H1 (cell line): ENCODE measurements at regions not wholly inside any gene's neighbourhood (a gene's known extent, or its start where the extent isn't known, plus 50 kb on each side); places are given as distances from the start of the nearest gene placed in this dataset.

ENCODE experiments used
- CTCF ChIA-PET: fragments of 300-600 bp; sonication (Branson Sonifier 250); formaldehyde crosslinking; loops from one replicate; lab custom pipeline; 2021; ENCODE audit not compliant: partially characterized antibody; lab: Charles Lee
- POLR2A ChIA-PET: fragments of 300-600 bp; sonication (Branson Sonifier 250); formaldehyde crosslinking; loops from one replicate; lab custom pipeline; 2021; ENCODE audit warnings: inconsistent platforms; ENCODE audit not compliant: partially characterized antibody; lab: Charles Lee
- DNase-seq, 2 experiments: peaks; one replicate each; pipeline versions ENCODE4 v3.0.0 to v3.0.0-alpha.2; 2010 to 2022; ENCODE audit warnings: low spot score in 2 of 2, low read depth in 1 of 2, mixed read lengths in 1 of 2
- FAIRE-seq: peaks from 2 replicates; lab custom pipeline; 2011; peaks lifted over from hg19 to GRCh38; lab: Jason Lieb, UNC
- H2AFZ ChIP-seq: 2 replicates; pipeline ENCODE4 v1.8.1; 2012; ENCODE audit warnings: low read length, inconsistent platforms
- H2AK5ac ChIP-seq: 2 replicates; pipeline ENCODE4 v1.6.1; 2013; ENCODE audit warnings: low read depth, low read length
- H2BK120ac ChIP-seq: replicated peaks from 2 replicates; pipeline ENCODE3; 2013; ENCODE audit warnings: low read depth, low read length, inconsistent platforms
- H2BK12ac ChIP-seq: 2 replicates; pipeline ENCODE4 v1.6.1; 2013; ENCODE audit warnings: low read depth, low read length
- H2BK15ac ChIP-seq: 2 replicates; pipeline ENCODE4 v1.6.1; 2013; ENCODE audit warnings: low read length
- H2BK20ac ChIP-seq: 2 replicates; pipeline ENCODE4 v1.6.1; 2013; ENCODE audit warnings: low read length
- H2BK5ac ChIP-seq: 2 replicates; pipeline ENCODE4 v1.6.1; 2013; ENCODE audit warnings: low read depth, low read length
- H3K14ac ChIP-seq: 2 replicates; pipeline ENCODE4 v1.6.1; 2013; ENCODE audit warnings: inconsistent platforms; ENCODE audit not compliant: insufficient read length
- H3K18ac ChIP-seq: 2 replicates; pipeline ENCODE4 v1.6.1; 2013; ENCODE audit warnings: low read length; ENCODE audit errors: extremely low read depth
- H3K23ac ChIP-seq: 2 replicates; pipeline ENCODE4 v1.6.1; 2013; ENCODE audit warnings: inconsistent platforms; ENCODE audit not compliant: insufficient read length
- H3K23me2 ChIP-seq: 2 replicates; pipeline ENCODE4 v1.6.1; 2013; ENCODE audit warnings: low read depth, low read length
- H3K27ac ChIP-seq: 2 replicates; pipeline ENCODE4 v1.6.1; 2011; ENCODE audit warnings: low read depth, low read length, inconsistent platforms
- H3K27me3 ChIP-seq, 4 experiments: replicated peaks in 1 of 4; 1 replicate in 1 of 4; 2 replicates in 3 of 4; pipeline versions ENCODE4 v1.6.1 to v1.8.1; 2011 to 2013; ENCODE audit warnings: low read length in 3 of 4, mild to moderate bottlenecking in 3 of 4, inconsistent platforms in 2 of 4, mixed read lengths in 2 of 4, moderate library complexity in 1 of 4; ENCODE audit not compliant: control insufficient read depth in 3 of 4, insufficient read depth in 3 of 4; ENCODE audit errors: extremely low read depth in 1 of 4
- H3K36me3 ChIP-seq, 4 experiments: 2 replicates each; pipeline versions ENCODE4 v1.6.1 to v1.8.1; 2011 to 2013; ENCODE audit warnings: mild to moderate bottlenecking in 4 of 4, low read length in 3 of 4, moderate library complexity in 2 of 4, control low read depth in 1 of 4, inconsistent platforms in 1 of 4; ENCODE audit not compliant: insufficient read depth in 4 of 4, control insufficient read depth in 2 of 4
- H3K4ac ChIP-seq: replicated peaks from 2 replicates; pipeline ENCODE3; 2013; ENCODE audit warnings: low read length, low read depth, mixed read lengths, inconsistent platforms; ENCODE audit not compliant: insufficient read length
- H3K4me1 ChIP-seq, 4 experiments: replicated peaks in 1 of 4; 1 replicate in 1 of 4; 2 replicates in 3 of 4; pipeline versions ENCODE4 v1.6.1 to v1.8.1; 2011 to 2013; ENCODE audit warnings: low read length in 3 of 4, inconsistent platforms in 2 of 4, mixed read lengths in 1 of 4; ENCODE audit not compliant: insufficient read depth in 4 of 4, control insufficient read depth in 3 of 4
- H3K4me2 ChIP-seq, 2 experiments: 2 replicates each; pipeline versions ENCODE4 v1.6.1 to v1.8.1; 2011 to 2013; ENCODE audit warnings: low read depth in 2 of 2, low read length in 2 of 2, control low read depth in 1 of 2, inconsistent platforms in 1 of 2, mild to moderate bottlenecking in 1 of 2; ENCODE audit not compliant: insufficient read depth in 1 of 2
- H3K4me3 ChIP-seq, 4 experiments: fragments of 200-600, 300-600 bp in 1 of 4; sonication (generic), shearing (Covaris generic), sonication (Bioruptor Twin) in 1 of 4; 2 replicates each; pipeline versions ENCODE4 v1.5.1 to v1.8.1; 2011 to 2016; ENCODE audit warnings: low read length in 4 of 4, low read depth in 3 of 4, control low read depth in 2 of 4, inconsistent platforms in 2 of 4, mild to moderate bottlenecking in 2 of 4, mixed read lengths in 1 of 4, moderate library complexity in 1 of 4; ENCODE audit not compliant: insufficient read depth in 2 of 4; ENCODE audit errors: extremely low read depth in 1 of 4
- H3K56ac ChIP-seq: replicated peaks from 2 replicates; pipeline ENCODE3; 2013; ENCODE audit warnings: low read depth, mild to moderate bottlenecking, mixed read lengths, low read length, inconsistent platforms; ENCODE audit not compliant: insufficient read length
- H3K79me1 ChIP-seq: 2 replicates; pipeline ENCODE4 v1.6.1; 2013; ENCODE audit warnings: low read depth, low read length, control low read depth
- H3K79me2 ChIP-seq, 2 experiments: 2 replicates each; pipeline versions ENCODE4 v1.6.1 to v1.8.1; 2012 to 2013; ENCODE audit warnings: low read length in 2 of 2, mild to moderate bottlenecking in 2 of 2, inconsistent platforms in 1 of 2; ENCODE audit not compliant: insufficient read depth in 2 of 2, control insufficient read depth in 1 of 2
- H3K9ac ChIP-seq, 4 experiments: replicated peaks in 1 of 4; 1 replicate in 1 of 4; 2 replicates in 3 of 4; pipeline versions ENCODE4 v1.6.1 to v1.8.1; 2011 to 2013; ENCODE audit warnings: low read depth in 3 of 4, low read length in 3 of 4, control low read depth in 2 of 4, mild to moderate bottlenecking in 2 of 4, moderate library complexity in 2 of 4, inconsistent platforms in 1 of 4; ENCODE audit errors: extremely low read depth in 1 of 4
- H3K9me3 ChIP-seq, 2 experiments: 2 replicates each; pipeline versions ENCODE4 v1.6.1 to v1.8.1; 2012 to 2013; ENCODE audit warnings: mild to moderate bottlenecking in 2 of 2, moderate library complexity in 2 of 2, control low read depth in 1 of 2, inconsistent platforms in 1 of 2, low read depth in 1 of 2, low read length in 1 of 2, mixed read lengths in 1 of 2; ENCODE audit not compliant: insufficient read depth in 2 of 2
- H4K20me1 ChIP-seq, 2 experiments: replicated peaks in 1 of 2; 2 replicates each; pipeline versions ENCODE3 to v1.8.1; 2011 to 2013; ENCODE audit warnings: inconsistent platforms in 2 of 2, low read length in 2 of 2, mild to moderate bottlenecking in 1 of 2; ENCODE audit not compliant: insufficient read depth in 2 of 2, control insufficient read depth in 1 of 2
- H4K5ac ChIP-seq: 2 replicates; pipeline ENCODE4 v1.6.1; 2013; ENCODE audit warnings: low read length, low read depth, mixed read lengths, inconsistent platforms; ENCODE audit not compliant: insufficient read length
- H4K8ac ChIP-seq: 2 replicates; pipeline ENCODE4 v1.8.0; 2013; ENCODE audit warnings: mild to moderate bottlenecking, moderate library complexity, low read length, inconsistent platforms; ENCODE audit not compliant: insufficient read depth; ENCODE audit errors: extremely low read depth
- H4K91ac ChIP-seq: replicated peaks from 2 replicates; pipeline ENCODE3; 2013; ENCODE audit warnings: low read length, mixed read lengths, inconsistent platforms; ENCODE audit not compliant: insufficient read length
- BCL11A ChIP-seq, 2 experiments: IDR thresholded peaks; one replicate each; pipeline ENCODE4 v1.6.1; 2011; ENCODE audit warnings: low read depth in 2 of 2, low read length in 2 of 2, mild to moderate bottlenecking in 2 of 2
- CBX5 ChIP-seq: fragments of 300-800, 300-1000 bp; sonication (generic); IDR thresholded peaks from 2 replicates; pipeline ENCODE4 v1.7.1; 2016; ENCODE audit warnings: antibody characterized with exemption, low read length, low read depth
- CTBP2 ChIP-seq: IDR thresholded peaks from 2 replicates; pipeline ENCODE4 v1.7.0; 2011; ENCODE audit warnings: borderline replicate concordance, mild to moderate bottlenecking, moderate library complexity, mixed read lengths, low read length; ENCODE audit not compliant: insufficient read depth, insufficient read length
- EZH2 ChIP-seq: fragments of 200-600 bp; sonication (generic); IDR thresholded peaks from 2 replicates; pipeline ENCODE4 v1.7.1; 2012; ENCODE audit warnings: low read depth, mild to moderate bottlenecking, moderate library complexity, low read length, inconsistent platforms; ENCODE audit not compliant: severe bottlenecking
- NANOG ChIP-seq: IDR thresholded peaks from 2 replicates; pipeline ENCODE4 v1.6.1; 2011; ENCODE audit warnings: low read length, low read depth, mild to moderate bottlenecking, inconsistent platforms; ENCODE audit not compliant: insufficient read depth, poor library complexity, severe bottlenecking
- POU5F1 ChIP-seq: IDR thresholded peaks from 2 replicates; pipeline ENCODE4 v1.6.1; 2011; ENCODE audit warnings: low read depth, mild to moderate bottlenecking, low read length, moderate library complexity
- RNF2 ChIP-seq: fragments of 200-900, 300-1000 bp; sonication (generic); IDR thresholded peaks from 2 replicates; pipeline ENCODE4 v1.7.1; 2016; ENCODE audit warnings: borderline replicate concordance, low read depth, mild to moderate bottlenecking, antibody characterized with exemption, low read length; ENCODE audit not compliant: poor library complexity, severe bottlenecking; ENCODE audit errors: missing control alignments
- RXRA ChIP-seq: IDR thresholded peaks from 2 replicates; pipeline ENCODE4 v1.6.1; 2011; ENCODE audit warnings: low read depth, mild to moderate bottlenecking, low read length, moderate library complexity; ENCODE audit not compliant: insufficient read depth
- SIN3A ChIP-seq, 2 experiments: IDR thresholded peaks in 1 of 2; conservative IDR thresholded peaks in 1 of 2; 2 replicates each; pipeline ENCODE4 v1.6.1; 2011 to 2012; ENCODE audit warnings: low read length in 2 of 2, improper control_type of control experiment in 1 of 2, low read depth in 1 of 2, mild to moderate bottlenecking in 1 of 2
- TAF7 ChIP-seq: optimal IDR thresholded peaks from 2 replicates; pipeline ENCODE3; 2011; ENCODE audit warnings: low read depth, mild to moderate bottlenecking, inconsistent platforms, low read length, moderate library complexity, borderline replicate concordance
- WGBS, 2 experiments: shearing (Covaris generic) in 1 of 2; methylation state at CpG; one replicate each; pipeline versions ENCODE4 v1.1.6 to v1.1.7; 2013 to 2015; ENCODE audit warnings: low lambda C conversion rate in 2 of 2, mixed read lengths in 2 of 2, inconsistent platforms in 1 of 2, low coverage in 1 of 2, missing lambda C conversion rate in 1 of 2; ENCODE audit not compliant: insufficient replicate concordance in 2 of 2, insufficient coverage in 1 of 2, insufficient read length in 1 of 2; ENCODE audit errors: extremely low coverage in 1 of 2, missing lambda C conversion rate in 1 of 2; 5-methylcytosine and 5-hydroxymethylcytosine counted together
- TF ChIP-seq, protein P1 (sequence below): IDR thresholded peaks from 2 replicates; pipeline ENCODE4 v1.6.1; 2012; ENCODE audit warnings: low read length, inconsistent platforms

DNA sequence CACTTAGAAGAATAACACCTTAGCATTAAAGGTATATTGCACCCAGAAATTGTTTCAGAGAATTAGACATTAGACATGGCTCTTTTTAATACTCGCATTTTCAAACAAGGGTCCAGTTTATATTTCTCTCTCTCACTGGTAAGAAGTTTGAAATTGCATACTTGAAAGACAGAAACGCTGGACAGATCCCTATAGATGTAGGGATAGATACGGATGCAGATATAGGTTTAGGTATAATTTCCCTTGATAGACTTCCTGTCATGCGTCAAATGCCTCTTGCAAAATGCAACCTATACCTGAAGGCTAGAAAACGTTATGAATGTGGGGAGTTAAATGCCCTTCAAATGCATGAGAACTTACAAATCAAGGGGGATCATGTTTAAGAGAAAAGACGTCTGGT, 99.4 kb upstream of the BCL6 start:
- Histone ChIP-seq H4K91ac (no peak overlapping the region), H2AFZ (no peak overlapping the region), H3K23me2 (no peaks in the 10 kb centered on the region; the same call in 1 of the 2 replicates), H4K5ac (no peak overlapping the region), H3K27ac (no peak overlapping the region), H3K9ac (no peak overlapping the region), H2AK5ac (no peak overlapping the region), H2BK5ac (no peak overlapping the region), H4K8ac (no peak overlapping the region), H3K9me3 (no peaks in the 10 kb centered on the region), H2BK15ac (no peak overlapping the region), H3K4me1 (no peaks in the 10 kb centered on the region), H3K79me1 (no peaks in the 10 kb centered on the region), H3K79me2 (no peaks in the 10 kb centered on the region), H3K27me3 (no peaks in the 10 kb centered on the region), H3K23ac (no peak overlapping the region), H2BK120ac (no peak overlapping the region), H2BK20ac (no peak overlapping the region), H3K4me2 (no peak overlapping the region), H3K14ac (no peak overlapping the region), H2BK12ac (no peak overlapping the region), H3K56ac (no peak overlapping the region), H3K36me3 (no peaks in the 10 kb centered on the region), H3K4me3 (no peak overlapping the region), H3K18ac (no peak overlapping the region), H3K4ac (no peak overlapping the region), H4K20me1 (no peaks in the 10 kb centered on the region)
- ChIA-PET CTCF (no interaction called here), POLR2A (interaction anchor here (0.6 kb wide), 1 partner anchor 13 kb away, joined by 3 read pairs; no protein-coding TSS in a partner anchor)
- 85% methylated on average over 6 of the region's 6 CpGs; no CpG with 5 or more reads in 1 of the 2 experiments for WGBS, 2 experiments
- FAIRE-seq (no peak), DNase-seq (no peak)
- TF ChIP-seq CTBP2 (no peak), RXRA (no peak), NANOG (no peak), POU5F1 (no peak), BCL11A (IDR thresholded peaks at IDR 0.05; ENCODE audit: low read depth in 2 of 2, low read length in 2 of 2) (no peak), SIN3A (conservative IDR thresholded peaks at IDR 0.05 in 1 of 2, IDR thresholded peaks at IDR 0.05 in 1 of 2; ENCODE audit: low read depth in 1 of 2, low read length in 2 of 2) (no peak), EZH2 (no peak), CBX5 (no peak), RNF2 (no peak), TAF7 (no peak)
- TF ChIP-seq, protein P1, sequence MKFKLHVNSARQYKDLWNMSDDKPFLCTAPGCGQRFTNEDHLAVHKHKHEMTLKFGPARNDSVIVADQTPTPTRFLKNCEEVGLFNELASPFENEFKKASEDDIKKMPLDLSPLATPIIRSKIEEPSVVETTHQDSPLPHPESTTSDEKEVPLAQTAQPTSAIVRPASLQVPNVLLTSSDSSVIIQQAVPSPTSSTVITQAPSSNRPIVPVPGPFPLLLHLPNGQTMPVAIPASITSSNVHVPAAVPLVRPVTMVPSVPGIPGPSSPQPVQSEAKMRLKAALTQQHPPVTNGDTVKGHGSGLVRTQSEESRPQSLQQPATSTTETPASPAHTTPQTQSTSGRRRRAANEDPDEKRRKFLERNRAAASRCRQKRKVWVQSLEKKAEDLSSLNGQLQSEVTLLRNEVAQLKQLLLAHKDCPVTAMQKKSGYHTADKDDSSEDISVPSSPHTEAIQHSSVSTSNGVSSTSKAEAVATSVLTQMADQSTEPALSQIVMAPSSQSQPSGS: no peak
